ENCODE measurements at regions not wholly inside any gene's neighbourhood (a gene's known extent, or its start where the extent isn't known, plus 50 kb on each side); places are given as distances from the start of the nearest gene placed in this dataset.

DNA sequence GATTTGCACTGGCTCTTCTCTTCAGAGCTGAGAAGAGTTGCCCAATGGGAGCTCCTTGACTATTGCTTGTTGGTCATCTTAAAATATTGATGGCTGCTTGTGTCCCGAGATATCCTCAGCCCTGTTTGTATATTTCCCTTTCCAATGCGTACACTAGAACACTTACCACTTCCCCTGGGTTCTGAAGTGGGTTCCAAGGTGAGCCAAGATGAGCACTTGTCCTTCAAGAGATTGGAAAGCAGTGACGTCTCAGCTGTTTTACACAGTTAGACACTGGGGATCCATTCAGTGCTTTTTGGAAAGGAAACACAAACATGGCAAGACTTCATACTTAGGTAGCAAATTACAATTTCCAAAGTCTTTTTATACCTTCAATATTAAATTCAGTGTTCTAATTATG is 716.4 kb upstream of the CITED2 start:
- TF ChIP-seq, protein P1, sequence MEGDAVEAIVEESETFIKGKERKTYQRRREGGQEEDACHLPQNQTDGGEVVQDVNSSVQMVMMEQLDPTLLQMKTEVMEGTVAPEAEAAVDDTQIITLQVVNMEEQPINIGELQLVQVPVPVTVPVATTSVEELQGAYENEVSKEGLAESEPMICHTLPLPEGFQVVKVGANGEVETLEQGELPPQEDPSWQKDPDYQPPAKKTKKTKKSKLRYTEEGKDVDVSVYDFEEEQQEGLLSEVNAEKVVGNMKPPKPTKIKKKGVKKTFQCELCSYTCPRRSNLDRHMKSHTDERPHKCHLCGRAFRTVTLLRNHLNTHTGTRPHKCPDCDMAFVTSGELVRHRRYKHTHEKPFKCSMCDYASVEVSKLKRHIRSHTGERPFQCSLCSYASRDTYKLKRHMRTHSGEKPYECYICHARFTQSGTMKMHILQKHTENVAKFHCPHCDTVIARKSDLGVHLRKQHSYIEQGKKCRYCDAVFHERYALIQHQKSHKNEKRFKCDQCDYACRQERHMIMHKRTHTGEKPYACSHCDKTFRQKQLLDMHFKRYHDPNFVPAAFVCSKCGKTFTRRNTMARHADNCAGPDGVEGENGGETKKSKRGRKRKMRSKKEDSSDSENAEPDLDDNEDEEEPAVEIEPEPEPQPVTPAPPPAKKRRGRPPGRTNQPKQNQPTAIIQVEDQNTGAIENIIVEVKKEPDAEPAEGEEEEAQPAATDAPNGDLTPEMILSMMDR (IDR thresholded peaks at IDR 0.05), result no peak
- TF ChIP-seq POLR2A (IDR thresholded peaks at IDR 0.05), result no peak

All from heart left ventricle (tissue), 13 donors.